Body of pancreas (tissue), 4 donors: ENCODE measurements at regions not wholly inside any gene's neighbourhood (a gene's known extent, or its start where the extent isn't known, plus 50 kb on each side); places are given as distances from the start of the nearest gene placed in this dataset.

ENCODE experiments used
- ATAC-seq: fragments of 150-250 bp; one replicate; pipeline ENCODE4 v1.9.1; 2016
- DNase-seq, 4 donors: peaks; one replicate each; pipeline ENCODE4 v3.0.0-alpha.2; 2019
- H3K27ac ChIP-seq, 4 donors: fragments of 200-600 bp; sonication (generic); 1 replicate in 3 of 4; 2 replicates in 1 of 4; pipeline versions ENCODE4 v1.5.1 to v1.6.1; 2016 to 2019; ENCODE audit warnings: mild to moderate bottlenecking in 1 of 4, mixed read lengths in 1 of 4, moderate library complexity in 1 of 4
- H3K27me3 ChIP-seq, 2 donors: fragments of 200-600 bp; sonication (generic); one replicate each; pipeline ENCODE4 v1.6.0; 2016; ENCODE audit warnings: mild to moderate bottlenecking in 1 of 2
- H3K36me3 ChIP-seq, 2 donors: fragments of 200-600 bp; sonication (generic); replicated peaks in 1 of 2; 2 replicates each; pipeline ENCODE4 v1.5.1; 2016; ENCODE audit warnings: low read depth in 2 of 2; ENCODE audit not compliant: insufficient read depth in 1 of 2
- H3K4me1 ChIP-seq: fragments of 200-600 bp; sonication (generic); one replicate; pipeline ENCODE4 v1.6.0; 2016
- H3K4me3 ChIP-seq, 2 donors: fragments of 200-600 bp; sonication (generic); 1 replicate in 1 of 2; 2 replicates in 1 of 2; pipeline ENCODE4 v1.5.1; 2016 to 2019
- H3K9me3 ChIP-seq, 3 donors: fragments of 200-600 bp; sonication (generic); 1 replicate in 2 of 3; 2 replicates in 1 of 3; pipeline ENCODE4 v1.5.1; 2016
- POLR2A ChIP-seq, 3 donors: fragments of 450-650 bp; IDR thresholded peaks; one replicate each; pipeline ENCODE4 v1.6.1; 2016; ENCODE audit warnings: antibody characterized with exemption in 3 of 3, mild to moderate bottlenecking in 2 of 3
- WGBS, 2 donors: methylation state at CpG; one replicate each; pipeline ENCODE4 v1.1.5; 2017; 5-methylcytosine and 5-hydroxymethylcytosine counted together
- intact Hi-C: fragments of 100-400 bp; cut with DNase I; formaldehyde crosslinking; loops from one replicate; pipeline ENCODE4 v1.15.1; 2023
- TF ChIP-seq, protein P1 (sequence below), 7 experiments: fragments of 450-650 bp in 4 of 7; fragments of 200-600 bp in 3 of 7; sonication (generic) in 3 of 7; IDR thresholded peaks; one replicate each; pipeline ENCODE4 v1.5.1; 2016 to 2019; ENCODE audit warnings: antibody characterized with exemption in 7 of 7

DNA sequence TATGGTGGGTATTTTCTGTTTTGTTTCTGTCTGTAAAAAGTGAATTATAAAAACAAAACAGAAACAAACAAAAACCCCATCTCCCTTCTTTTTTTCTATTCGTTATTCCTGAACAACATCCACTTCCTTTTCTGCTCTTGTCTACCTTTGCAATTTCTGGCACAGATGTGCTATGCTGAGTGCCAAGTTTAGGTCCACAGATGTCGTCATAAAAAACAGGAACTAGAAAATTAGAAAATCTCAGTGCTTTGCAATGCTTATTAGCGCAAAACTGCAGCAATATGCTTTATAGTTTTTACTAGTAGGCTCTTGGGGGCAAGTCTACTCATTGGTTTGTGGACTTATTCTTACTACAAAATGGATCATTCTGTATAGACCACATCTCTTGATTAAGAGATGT, 94.2 kb upstream of the PRKCQ start:
- 20 to 22% methylated on average over 3 of the region's 3 CpGs for WGBS, 2 donors
- Histone ChIP-seq H3K27ac (no peak overlapping the region), H3K36me3 (no peaks in the 10 kb centered on the region), H3K4me1 (no peaks in the 10 kb centered on the region), H3K9me3 (no peaks in the 10 kb centered on the region), H3K4me3 (no peak overlapping the region), H3K27me3 (no peaks in the 10 kb centered on the region)
- DNase-seq (peak in 2 of 4 donors; percentile 35 to 53), ATAC-seq (no peak)
- intact Hi-C loops = loop anchor here (5.0 kb wide), 1 partner anchor 257 kb away; no protein-coding TSS in a partner anchor
- TF ChIP-seq, protein P1, sequence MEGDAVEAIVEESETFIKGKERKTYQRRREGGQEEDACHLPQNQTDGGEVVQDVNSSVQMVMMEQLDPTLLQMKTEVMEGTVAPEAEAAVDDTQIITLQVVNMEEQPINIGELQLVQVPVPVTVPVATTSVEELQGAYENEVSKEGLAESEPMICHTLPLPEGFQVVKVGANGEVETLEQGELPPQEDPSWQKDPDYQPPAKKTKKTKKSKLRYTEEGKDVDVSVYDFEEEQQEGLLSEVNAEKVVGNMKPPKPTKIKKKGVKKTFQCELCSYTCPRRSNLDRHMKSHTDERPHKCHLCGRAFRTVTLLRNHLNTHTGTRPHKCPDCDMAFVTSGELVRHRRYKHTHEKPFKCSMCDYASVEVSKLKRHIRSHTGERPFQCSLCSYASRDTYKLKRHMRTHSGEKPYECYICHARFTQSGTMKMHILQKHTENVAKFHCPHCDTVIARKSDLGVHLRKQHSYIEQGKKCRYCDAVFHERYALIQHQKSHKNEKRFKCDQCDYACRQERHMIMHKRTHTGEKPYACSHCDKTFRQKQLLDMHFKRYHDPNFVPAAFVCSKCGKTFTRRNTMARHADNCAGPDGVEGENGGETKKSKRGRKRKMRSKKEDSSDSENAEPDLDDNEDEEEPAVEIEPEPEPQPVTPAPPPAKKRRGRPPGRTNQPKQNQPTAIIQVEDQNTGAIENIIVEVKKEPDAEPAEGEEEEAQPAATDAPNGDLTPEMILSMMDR (IDR thresholded peaks at IDR 0.05) = no peak
- TF ChIP-seq POLR2A (IDR thresholded peaks at IDR 0.05) = no peak

DNA sequence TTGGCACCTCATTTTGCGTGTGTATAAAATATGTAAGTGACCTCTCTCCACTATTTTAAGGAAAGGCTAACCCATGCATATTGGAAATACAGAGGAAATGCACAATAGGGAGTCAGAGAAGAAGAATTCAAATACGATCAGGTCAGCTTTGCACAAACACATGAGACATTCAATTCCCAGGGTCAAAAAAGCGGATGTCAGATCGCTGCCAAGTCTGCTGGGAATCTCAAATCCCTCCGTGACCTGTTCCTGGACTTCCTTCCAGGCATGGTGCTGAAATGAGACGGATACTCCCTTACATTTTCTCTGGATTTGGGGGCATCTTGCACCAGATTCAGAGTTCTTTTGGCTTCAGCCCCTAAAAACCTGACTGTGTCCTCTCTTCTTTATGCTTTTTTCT, 91.9 kb upstream of the PRKCQ start:
- no peaks in the 10 kb centered on the region for H3K4me1 ChIP-seq
- no peak overlapping the region for H3K4me3 ChIP-seq
- ATAC-seq = no peak
- no peak overlapping the region for H3K27ac ChIP-seq
- TF ChIP-seq POLR2A (IDR thresholded peaks at IDR 0.05) = no peak
- TF ChIP-seq, protein P1 (IDR thresholded peaks at IDR 0.05) = no peak
- H3K9me3 ChIP-seq = no peaks in the 10 kb centered on the region
- 48 to 66% methylated on average over 6 of the region's 6 CpGs for WGBS, 2 donors
- no peaks in the 10 kb centered on the region for H3K27me3 ChIP-seq
- no peaks in the 10 kb centered on the region for H3K36me3 ChIP-seq
- intact Hi-C loops = loop anchor here (5.0 kb wide), 1 partner anchor 255 kb away; no protein-coding TSS in a partner anchor
- DNase-seq = no peak

DNA sequence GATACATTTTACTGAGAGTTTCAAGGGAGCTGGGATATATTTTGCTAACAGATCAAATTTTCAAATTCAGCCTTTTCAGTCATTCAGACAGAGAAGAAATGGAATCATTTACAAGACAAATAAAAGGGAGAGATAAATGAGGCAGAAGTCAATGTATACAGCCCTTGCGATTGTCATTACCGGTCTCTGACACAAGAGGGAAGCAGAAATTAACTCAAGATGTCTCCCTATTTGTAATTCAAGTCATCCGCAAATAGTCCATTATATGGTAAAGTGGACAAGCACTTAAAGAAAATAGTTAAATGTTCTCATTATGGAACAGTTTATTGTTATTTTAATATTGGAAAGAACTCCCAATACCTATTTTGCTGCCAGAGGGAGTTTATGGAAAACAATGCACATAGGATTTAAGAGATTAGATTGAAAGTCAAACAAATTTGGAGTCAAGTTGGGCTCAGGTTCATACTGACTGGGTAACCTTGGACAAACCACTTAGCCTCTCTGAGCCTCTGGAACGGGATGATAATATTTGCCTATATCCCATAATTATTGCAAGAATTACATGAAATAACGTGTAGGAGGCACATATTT, 89.3 kb upstream of the PRKCQ start:
- no peaks in the 10 kb centered on the region for H3K9me3 ChIP-seq
- 13 to 18% methylated on average over 5 of the region's 5 CpGs for WGBS, 2 donors
- no peaks in the 10 kb centered on the region for H3K27me3 ChIP-seq
- no peak overlapping the region for H3K4me3 ChIP-seq
- intact Hi-C loops = no loop called here
- no peak for ATAC-seq
- no peaks in the 10 kb centered on the region for H3K36me3 ChIP-seq
- H3K4me1 ChIP-seq = no peaks in the 10 kb centered on the region
- peak in 2 of 4 donors; percentile 7 to 9 for DNase-seq
- H3K27ac ChIP-seq = no peak overlapping the region
- no peak for TF ChIP-seq POLR2A (IDR thresholded peaks at IDR 0.05)
- TF ChIP-seq, protein P1 (IDR thresholded peaks at IDR 0.05) = peak; percentile 21 to 58 (median 52)

DNA sequence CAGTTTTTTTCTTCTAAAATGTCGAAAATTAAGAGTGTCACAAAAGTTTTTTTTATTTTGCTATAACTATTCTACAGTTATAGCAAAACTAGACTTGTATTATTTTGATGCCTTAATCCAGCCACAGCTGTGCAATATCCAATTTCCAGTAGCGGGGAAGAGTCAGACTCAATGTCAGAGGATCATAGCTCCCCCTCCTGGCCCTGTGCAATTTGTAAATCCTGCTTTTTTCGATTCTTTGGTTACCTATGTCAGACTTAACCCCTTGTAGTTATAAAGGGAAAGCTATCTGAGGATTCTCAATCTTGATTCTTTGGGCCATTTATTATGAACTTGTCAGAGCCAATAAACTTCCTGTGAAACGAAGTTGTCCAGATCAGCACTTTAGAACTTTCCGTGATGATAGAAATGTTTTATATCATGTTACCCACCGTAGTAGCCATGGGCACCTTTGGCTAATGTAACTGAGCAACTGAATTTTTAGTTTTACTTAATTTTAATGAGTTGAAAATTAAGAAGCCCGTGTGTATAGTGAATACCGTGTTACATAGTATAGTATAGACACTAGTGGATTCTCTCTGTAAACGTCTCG, 87.7 kb upstream of the PRKCQ start:
- H3K4me3 ChIP-seq = no peak overlapping the region
- 27 to 30% methylated on average over 10 of the region's 10 CpGs for WGBS, 2 donors
- ATAC-seq (no peak), DNase-seq (peak in 3 of 4 donors; percentile 36 to 45 (median 43))
- H3K4me1 ChIP-seq = no peaks in the 10 kb centered on the region
- no peak overlapping the region for H3K27ac ChIP-seq
- H3K27me3 ChIP-seq = no peaks in the 10 kb centered on the region
- intact Hi-C loops = no loop called here
- TF ChIP-seq, protein P1 (IDR thresholded peaks at IDR 0.05) = peak in 6 of 7 experiments; percentile 29 to 52 (median 43)
- no peak for TF ChIP-seq POLR2A (IDR thresholded peaks at IDR 0.05)
- no peaks in the 10 kb centered on the region for H3K36me3 ChIP-seq
- no peaks in the 10 kb centered on the region for H3K9me3 ChIP-seq

DNA sequence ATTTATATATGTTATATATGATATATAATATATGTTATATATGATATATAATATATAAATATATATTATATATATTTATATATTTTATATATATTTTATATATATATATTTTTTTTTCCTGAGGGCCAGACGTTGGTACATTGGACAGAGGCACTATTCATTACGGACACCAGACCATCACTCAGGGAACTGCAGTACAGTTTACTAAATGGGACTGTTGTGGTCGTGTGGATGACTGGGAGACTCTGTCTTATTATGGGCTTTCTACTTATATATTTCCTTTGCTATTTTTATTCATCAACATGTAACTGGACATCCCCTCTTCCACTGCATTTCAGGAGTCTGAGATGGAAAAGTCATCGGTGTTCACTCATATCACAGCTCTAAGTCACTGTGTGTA, 87.1 kb upstream of the PRKCQ start:
- no peaks in the 10 kb centered on the region for H3K36me3 ChIP-seq
- H3K9me3 ChIP-seq = no peaks in the 10 kb centered on the region
- ATAC-seq = no peak
- TF ChIP-seq POLR2A (IDR thresholded peaks at IDR 0.05) = no peak
- TF ChIP-seq, protein P1 (IDR thresholded peaks at IDR 0.05) = no peak
- H3K4me3 ChIP-seq = no peak overlapping the region
- H3K27ac ChIP-seq = no peak overlapping the region
- 30 to 37% methylated on average over 4 of the region's 4 CpGs for WGBS, 2 donors
- no peak for DNase-seq
- intact Hi-C loops = no loop called here
- H3K4me1 ChIP-seq = no peaks in the 10 kb centered on the region
- H3K27me3 ChIP-seq = no peaks in the 10 kb centered on the region
